A172 (cell line): ENCODE measurements at regions not wholly inside any gene's neighbourhood (a gene's known extent, or its start where the extent isn't known, plus 50 kb on each side); places are given as distances from the start of the nearest gene placed in this dataset.
"Not testable (repeated sequence)": the region's sequence is repeated elsewhere in the genome, so short reads cannot be mapped to it uniquely, and the experiment has no call there.

Source experiments
- DNase-seq: peaks from one replicate; pipeline ENCODE4 v3.0.0-alpha.2; 2015; ENCODE audit warnings: low spot score

DNA sequence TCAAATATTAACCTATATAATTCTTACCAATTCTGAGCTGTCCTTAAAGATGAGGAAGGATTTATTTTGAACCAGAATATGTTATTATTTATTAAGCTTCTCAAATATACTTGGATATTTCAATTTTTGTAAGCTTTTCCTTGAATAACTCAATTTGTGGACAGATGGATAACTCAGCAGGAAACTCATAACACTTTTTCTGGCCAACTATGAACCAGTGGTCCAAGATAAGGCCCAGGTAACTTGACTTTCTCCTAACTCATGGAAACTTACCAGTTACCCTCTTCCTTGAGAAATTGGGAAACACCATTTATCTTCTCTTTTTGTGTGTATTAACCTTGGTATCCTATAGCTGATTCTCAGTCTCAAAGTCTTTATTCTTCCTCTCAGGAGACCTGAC lies 427.5 kb upstream of the SYNCRIP start:
- DNase-seq, result no peak

DNA sequence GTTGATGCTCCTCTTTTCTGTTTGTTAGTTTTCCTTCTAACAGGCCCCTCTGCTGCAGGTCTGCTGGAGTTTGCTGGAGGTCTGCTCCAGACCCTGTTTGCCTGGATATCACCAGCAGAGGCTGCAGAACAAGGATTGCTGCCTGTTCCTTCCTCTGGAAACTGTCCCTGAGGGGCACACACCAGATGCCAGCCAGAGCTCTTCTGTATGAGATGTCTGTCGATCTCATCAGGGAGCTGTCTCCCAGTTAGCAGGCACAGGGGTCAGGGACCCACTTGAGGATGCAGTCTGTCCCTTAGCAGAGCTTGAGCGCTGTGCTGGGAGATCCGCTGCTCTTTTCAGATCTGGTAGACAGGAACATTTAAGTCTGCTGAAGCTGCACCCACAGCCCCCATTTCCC lies 422.3 kb upstream of the SYNCRIP start:
- not testable (repeated sequence) for DNase-seq

DNA sequence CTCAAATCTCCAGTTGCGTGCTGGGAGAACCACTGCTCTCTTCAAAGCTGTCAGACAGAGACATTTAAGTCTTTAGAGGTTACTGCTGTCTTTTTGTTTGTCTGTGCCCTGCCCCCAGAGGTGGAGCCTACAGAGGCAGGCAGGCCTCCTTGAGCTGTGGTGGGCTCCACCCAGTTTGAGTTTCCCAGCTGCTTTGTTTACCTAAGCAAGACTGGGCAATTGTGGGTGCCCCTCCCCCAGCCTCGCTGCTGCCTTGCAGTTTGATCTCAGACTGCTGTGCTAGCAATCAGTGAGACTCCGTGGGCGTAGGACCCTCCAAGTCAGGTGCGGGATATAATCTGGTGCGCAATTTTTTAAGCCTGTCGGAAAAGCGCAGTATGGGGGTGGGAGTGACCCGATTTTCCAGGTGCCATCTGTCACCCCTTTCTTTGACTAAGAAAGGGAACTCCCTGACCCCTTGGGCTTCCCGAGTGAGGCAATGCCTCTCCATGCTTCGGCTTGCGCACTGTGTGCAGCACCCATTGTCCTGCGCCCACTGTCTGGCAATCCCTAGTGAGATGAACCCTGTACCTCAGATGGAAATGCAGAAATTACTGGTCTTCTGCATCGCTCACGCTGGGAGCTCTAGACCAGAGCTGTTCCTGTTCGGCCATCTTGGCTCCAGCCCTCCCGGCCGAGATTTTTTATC lies 414.8 kb upstream of the SYNCRIP start:
- not testable (repeated sequence) for DNase-seq

DNA sequence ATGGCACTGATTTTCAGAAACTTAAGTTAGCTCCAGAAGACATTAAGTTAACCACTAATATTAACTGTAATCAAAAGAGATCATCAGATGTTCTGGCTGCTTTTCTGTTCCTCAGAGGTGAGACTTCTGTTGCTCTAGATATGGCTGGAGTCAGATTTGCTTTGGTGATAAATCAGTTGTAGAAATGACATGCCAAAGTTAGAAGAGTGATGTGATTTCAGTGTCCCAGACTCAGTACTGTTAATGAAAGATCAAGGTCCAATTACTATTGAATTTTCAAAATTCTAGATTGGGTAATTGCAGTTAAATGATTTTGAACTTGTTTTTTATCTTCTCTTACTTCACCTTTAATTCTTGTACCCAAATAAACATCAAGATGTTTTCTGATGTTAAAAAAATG lies 402.4 kb upstream of the SYNCRIP start:
- no peak for DNase-seq

DNA sequence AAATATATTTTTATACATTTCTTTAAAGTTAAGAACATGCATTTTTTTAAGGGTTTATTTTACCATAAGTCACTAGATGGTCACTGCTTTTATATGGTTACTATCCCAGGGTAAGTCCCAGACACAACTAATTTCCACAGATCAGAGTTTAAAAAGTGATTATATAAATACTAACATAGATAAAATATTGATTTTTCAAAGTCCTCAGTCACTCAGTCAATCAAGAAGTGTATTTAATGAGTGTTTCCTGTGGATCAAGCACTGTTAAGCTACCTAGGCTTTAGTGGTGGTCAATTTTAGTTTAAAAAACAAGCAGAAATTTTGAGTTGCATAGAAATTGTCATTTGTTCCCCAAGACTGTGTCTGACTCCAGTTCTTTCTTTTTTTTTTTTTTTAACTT lies 399.5 kb upstream of the SYNCRIP start:
- DNase-seq, result no peak

DNA sequence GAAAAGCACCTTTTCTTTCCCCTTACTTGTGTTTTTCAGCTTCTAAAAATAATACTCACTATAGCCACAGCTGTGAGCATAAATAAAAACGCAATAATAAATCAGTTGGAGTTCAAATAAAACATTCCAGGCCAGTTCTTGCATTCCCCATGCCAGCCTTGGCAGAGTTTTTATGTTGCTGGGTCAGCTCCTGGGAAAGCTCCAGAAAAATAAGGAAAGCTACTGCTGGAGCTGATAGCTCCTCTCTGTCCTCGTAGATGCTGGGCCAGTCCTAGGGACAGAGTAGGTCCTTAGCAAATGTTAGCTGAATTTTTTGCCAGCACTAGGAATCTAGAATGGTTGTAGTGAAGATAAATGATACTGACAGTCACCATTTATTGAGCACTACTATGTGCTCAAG lies 389.0 kb upstream of the SYNCRIP start:
- DNase-seq, result no peak

DNA sequence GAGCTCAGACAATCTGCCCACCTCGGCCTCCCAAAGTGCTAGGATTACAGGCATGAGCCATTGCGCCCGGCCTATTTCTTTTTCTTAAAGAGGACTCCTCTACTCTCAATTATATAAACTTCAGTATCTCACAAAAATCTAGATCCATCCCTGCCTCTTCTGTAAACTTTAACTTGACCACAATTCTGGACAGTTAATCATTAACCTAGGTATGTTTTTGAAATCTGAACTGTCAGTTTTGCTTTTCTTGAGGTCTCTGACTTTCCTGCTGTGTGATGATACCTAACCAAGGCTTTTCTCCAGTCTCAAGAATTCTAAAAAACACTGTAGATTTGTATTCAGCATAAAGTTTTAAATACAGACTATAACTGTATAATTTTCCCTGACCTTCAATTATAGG lies 388.2 kb upstream of the SYNCRIP start:
- DNase-seq, result no peak

DNA sequence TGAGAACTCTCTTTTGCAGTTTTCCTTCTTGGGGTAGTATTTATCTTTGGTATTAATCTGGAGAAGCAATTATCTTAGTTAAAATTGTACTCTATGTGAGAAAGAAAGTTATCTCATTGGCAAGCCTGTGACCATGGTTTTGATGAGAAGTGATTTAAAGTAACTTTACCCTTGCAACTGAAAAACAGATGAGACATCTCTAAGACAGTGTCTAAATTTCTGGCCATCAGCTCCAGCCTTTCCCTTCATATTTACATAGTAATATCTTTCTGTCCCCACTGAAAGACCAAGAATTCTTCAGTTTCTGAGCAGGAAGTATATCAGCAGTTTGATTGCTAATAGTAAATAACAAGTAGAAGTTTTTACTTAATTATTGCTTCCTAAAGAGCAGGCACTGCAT lies 386.1 kb upstream of the SYNCRIP start:
- no peak for DNase-seq

DNA sequence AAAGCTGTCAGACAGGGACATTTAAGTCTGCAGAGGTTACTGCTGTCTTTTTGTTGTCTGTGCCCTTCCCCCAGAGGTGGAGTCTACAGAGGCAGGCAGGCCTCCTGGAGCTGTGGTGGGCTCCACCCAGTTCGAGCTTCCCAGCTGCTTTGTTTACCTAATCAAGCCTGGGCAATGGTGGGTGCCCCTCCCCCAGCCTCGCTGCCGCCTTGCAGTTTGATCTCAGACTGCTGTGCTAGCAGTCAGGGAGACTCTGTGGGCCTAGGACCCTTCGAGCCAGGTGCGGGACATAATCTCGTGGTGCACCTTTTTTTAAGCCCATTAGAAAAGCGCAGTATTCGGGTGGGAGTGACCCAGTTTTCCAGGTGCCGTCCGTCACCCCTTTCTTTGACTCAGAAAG lies 384.2 kb upstream of the SYNCRIP start:
- DNase-seq, result not testable (repeated sequence)

DNA sequence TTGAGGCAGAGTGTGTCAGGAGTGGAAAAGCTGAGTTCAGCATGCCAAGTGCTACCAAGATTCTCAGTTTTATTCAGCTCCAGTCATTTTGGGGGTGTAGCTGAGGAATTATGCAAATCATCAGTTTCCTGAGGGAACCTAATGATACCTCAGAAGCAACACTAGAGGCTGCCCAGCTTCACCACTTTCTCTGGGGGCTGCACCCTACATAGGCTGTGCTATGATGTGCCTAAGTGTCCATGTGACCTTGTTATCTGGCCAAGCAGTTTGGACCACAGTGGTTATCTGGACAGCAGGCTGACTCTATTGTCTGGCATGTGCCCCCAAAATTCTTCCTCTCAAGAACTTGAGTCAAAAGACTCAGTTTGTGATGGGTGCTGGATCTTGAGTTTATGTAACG lies 374.6 kb upstream of the SYNCRIP start:
- no peak for DNase-seq

DNA sequence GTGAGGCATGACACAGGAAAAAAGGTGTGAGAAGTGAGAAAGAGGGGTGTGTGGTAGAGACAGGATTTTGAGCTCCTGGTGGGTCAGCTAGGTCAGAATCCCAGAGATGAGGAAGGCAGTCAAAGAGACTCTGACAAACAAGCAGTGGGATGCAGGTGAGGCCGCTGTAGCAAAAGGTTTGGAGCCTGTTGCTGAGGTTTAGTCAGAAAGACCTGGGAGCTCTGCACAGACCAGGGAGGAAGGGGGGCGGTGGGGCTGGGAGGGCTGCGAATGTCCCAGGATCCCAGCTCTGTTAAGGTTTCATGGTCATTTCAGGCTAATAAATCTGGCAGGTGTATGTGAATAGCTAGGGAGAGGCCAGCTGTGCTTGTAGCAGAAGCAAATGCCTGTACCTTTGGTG lies 373.9 kb upstream of the SYNCRIP start:
- no peak for DNase-seq

DNA sequence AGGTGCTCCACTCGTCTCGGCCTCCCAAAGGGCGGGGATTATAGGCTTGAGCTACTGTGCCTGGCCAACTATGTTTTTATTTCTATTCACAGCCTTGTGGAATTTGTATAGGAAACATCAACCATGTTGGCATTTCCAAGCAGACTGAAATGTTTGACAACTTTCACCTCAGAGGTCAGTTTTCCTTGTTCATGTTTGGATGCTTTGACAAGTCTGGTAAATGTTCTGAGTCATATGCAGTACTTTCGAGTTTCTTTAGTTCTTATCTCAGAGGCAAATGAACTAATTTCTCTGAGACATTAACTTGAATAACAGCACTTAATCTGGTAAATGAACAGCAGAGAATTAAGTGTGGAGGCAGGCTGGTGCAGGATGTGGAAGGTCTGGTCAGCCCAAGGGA lies 373.4 kb upstream of the SYNCRIP start:
- no peak for DNase-seq

DNA sequence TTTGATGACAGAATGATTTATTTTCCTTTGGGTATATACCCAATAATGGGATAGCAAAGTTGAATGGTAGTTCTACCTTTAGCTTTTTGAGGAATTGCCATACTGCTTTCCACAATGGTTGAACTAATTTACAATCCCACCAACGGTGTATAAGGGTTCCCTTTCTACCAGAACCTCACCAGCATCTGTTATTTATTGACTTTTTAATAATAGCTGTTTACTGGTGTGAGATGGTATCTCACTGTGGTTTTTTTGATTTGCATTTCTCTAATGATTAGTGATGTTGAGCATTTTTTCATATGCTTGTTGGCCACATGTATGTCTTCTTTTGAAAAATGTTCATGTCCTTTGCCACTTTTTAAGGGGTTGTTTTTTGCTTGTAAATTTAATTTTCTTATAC lies 370.3 kb upstream of the SYNCRIP start:
- not testable (repeated sequence) for DNase-seq

DNA sequence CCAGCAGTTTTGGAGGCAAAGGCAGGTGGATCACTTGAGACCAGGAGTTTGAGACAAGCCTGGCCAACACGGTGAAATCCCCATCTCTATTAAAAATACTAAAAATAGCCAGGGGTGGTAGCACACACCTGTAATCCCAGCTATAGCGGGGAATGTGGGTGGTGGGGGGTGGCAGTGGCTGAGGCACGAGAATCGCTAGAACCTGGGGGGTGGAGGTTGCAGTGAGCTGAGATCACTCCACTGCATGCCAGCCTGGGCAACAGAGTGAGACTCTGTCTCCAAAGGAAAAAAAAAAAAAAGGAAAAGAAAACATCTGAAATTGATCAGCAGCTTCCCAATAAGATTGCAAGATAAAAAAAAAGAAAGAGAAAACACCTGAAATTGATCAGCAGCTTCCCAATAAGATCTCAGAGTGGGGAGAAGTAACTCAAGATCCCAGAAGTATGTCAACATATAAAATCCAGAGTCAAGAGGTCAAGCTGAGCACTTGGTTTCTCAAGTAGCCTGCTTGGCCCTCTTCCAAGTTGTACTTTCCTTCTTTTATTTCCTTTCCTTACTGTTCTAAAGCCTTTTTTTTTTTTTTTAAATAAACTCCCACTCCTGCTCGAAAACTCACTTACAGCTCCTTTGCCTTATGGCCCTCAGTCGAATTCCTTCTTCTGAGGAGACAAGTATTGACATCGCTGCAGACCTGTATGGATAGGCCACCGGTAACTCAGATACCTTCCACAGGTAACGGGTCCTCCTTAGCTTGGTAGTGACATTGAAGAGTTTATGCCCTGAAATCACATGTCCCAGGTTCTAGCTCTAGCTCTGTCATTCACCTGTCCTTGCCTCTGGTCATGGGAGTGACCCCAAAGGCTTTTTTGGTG lies 368.5 kb upstream of the SYNCRIP start:
- no peak for DNase-seq

DNA sequence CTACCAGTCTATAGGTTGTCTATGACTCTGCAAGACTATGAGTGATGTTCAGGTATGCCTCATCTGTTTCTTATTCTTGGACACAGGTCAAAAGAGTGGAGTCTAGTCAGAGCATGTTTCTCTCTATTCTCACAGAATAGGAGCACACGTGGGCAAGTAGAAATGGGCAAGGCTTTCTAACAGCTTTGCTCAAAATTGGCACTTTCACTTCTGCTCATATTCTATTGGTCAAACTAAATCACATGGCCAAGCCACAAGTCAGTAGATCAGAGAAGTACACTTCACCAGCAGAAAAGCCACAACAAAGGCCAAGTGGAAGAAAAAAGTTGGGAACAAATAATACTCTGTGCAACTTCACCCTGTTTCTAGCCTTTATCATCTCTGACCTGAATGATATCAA lies 354.5 kb upstream of the SYNCRIP start:
- no peak for DNase-seq

DNA sequence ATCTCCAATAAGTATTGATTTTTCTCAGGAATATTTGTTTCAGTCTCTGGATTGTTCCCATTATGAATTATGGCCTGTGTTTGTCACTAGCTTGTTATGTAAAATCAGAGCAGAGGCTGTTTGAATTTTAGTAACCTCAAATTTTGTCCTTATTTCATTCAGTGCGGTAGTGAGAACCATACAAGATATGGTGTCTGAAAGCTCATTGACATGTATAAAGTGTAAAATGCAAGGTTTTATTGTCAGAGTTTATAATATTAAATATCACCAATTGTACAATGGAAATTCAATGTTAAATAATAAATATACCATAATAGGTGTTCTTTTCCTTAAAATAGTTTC lies 353.3 kb upstream of the SYNCRIP start:
- DNase-seq, result no peak

DNA sequence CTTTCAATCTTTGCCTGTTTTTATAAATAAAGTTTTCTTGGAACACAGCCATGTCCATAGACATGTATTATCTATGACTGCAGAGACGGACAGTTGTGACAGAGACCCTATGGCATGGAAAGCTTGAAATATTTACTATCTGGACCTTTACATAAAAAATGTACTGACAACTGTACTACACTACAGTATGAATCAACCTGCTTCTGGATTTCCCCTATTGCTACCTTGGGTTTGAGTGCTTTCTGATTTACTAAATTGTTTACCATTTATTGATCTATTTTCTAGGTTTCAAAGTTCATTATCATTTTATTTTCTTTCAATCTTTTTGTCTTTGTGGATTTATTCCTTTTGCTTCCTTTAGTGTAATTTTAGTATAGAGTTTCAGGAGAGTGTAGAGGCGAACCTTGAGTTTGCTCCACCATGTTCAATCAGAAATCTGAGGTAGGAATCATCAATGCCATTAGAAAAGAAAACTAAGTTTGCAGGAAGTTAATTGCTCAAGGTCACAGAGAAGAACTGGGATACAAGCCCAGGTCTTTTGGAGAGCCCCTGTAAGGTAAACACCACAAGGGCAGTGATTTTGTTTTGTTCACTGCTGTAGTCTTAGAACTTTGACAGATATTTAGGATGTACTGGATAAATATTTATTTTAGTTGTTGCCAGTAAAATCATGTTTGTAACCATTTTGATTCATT lies 352.8 kb upstream of the SYNCRIP start:
- no peak for DNase-seq

DNA sequence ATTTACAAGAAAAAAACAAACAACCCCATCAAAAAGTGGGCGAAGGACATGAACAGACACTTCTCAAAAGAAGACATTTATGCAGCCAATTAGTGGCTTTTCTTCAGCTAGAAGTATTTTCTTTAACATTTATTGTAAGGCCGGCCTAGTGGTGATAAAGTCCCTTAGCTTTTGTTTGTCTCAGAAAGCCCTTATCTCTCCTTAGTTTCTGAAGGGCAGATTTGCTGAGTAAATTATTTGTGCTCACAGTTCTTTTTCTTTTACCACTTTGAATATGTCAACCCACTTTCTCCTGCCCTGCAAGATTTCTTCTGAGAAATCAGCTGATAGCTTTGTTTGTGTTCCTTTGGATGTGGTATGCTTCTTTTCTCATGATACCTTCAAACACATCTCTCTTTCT lies 344.0 kb upstream of the SYNCRIP start:
- no peak for DNase-seq

DNA sequence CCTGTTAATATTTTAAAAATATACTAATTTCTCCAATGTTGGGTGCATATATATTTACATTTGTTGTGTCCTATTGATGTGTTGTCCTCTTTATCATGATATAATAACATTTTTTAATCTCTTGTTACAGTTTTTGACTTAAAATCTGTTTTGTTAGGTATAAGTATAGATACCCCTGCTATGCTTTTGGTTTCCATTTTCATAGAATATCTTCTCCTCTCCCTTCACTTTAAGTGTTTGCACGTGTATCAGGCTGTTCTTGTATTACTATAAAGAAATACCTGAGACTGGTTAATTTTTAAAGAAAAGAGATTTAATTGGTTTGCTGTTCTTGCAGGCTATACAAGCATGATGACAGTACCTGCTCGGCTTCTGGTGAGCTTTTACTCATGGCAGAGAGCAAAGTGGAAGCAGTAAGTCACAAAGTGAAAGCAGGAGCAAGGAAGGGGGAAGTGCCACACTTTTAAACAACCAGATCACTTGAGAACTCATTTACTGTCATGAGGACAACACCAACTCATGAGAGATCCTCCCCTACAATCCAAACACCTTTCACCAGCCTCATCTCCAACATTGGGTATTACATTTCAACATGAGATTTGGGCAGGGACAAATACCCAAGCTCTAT lies 340.5 kb upstream of the SYNCRIP start:
- DNase-seq, result no peak

DNA sequence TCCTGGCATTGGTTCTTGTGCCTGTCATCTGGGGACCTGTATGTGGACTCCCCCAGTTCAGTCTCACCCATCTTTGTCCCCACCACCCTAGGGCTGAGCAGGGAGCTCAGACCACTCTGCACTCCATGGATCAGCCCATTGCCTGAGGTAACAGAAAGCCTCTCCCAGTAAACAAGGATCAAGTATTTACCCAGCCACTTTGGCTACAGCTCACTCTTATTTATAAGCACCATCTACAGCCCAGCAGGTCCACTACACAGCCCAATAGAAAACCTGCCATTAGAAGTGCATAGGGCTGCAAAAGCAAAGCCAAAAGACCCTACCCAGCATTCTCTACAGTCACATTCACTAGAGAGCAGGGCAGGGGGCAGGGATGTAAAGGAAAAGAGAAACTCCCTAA lies 335.0 kb upstream of the SYNCRIP start:
- DNase-seq, result no peak

DNA sequence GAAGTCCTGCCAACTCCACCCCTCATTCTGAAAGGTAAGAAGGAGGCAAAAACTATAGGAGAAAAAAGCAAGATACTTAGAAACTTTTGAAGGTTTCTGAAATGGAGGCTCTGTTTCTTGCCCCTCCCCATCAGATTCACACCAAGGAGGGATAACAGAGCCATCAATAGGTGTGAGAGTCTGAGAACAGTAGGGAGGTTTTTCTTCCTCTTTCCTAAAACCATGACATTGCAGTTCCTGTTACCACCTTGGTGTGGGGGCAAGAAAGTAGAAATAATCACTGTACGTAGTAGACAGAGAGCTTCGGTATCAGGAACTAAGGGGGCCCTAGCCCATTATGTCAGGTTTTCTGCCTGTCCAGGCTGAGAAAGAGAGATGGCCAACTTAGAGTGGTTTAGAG lies 333.3 kb upstream of the SYNCRIP start:
- no peak for DNase-seq

DNA sequence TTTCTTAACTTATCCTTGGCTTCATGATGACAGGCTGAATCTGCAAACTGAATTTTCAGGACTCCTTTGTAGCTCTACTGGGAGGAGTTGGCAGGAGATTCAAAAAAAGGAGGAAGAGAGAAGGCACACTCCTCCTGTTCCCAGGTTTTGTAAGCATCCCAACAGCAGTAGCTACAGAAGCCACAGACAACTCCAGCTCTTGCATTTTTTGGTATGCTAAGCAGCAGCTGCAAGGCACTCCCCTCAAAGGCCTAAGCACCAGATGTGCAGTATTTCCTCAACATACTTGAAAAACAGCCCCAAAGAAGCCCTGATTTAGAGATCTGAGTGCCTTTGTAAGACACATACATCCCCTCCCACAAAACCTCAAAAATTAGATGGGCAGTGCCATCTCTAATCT lies 328.6 kb upstream of the SYNCRIP start:
- DNase-seq, result no peak

DNA sequence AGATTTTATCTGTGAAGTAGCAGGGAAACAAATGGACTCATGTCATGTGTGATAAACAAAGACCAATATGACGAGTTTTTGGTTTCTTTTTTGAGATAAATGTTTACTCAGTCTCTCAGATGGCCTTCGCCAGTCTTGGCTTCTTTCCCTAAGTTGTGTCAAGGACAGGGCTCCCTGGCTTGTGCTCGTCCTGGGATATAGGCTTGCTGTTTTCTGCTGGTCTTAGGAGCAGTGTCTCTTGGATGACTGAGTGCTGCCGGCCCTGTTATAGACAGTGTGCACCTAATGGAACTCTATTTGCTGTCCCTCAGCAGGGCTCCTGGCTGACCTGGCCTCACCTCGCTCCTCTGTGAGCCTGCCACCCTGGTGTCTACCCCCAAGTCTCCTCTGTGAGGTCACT lies 324.1 kb upstream of the SYNCRIP start:
- DNase-seq, result no peak
